ENCODE measurements at regions not wholly inside any gene's neighbourhood (a gene's known extent, or its start where the extent isn't known, plus 50 kb on each side); places are given as distances from the start of the nearest gene placed in this dataset.
"Not testable (repeated sequence)": the region's sequence is repeated elsewhere in the genome, so short reads cannot be mapped to it uniquely, and the experiment has no call there.

- POLR2A ChIA-PET (ENCODE audit: unreplicated experiment): no interaction called here
- no peak overlapping the region for H3K4me3 ChIP-seq
Measured at GRCh38 chr2:2645162-2645855, 314.2 kb upstream of the MYT1L start.

GRCh38 chr2:2644751-2645150 lies 313.7 kb upstream of the MYT1L start:
- H3K9me2 ChIP-seq (ENCODE audit: insufficient read depth); intact Hi-C loops (cut with micrococcal nuclease; ENCODE audit: unreplicated experiment); H3K4me1 ChIP-seq (replicated peaks; ENCODE audit: insufficient read depth); BruUV-seq (replicated peaks); H3K36me3 ChIP-seq (ENCODE audit: low read depth); H3K4me3 ChIP-seq; CTCF ChIA-PET; H3F3A ChIP-seq (ENCODE audit: insufficient read depth, low read depth); H3K9me3 ChIP-seq (ENCODE audit: insufficient read depth, low read depth); H3K4me2 ChIP-seq; POLR2A ChIA-PET (ENCODE audit: unreplicated experiment); H3K79me2 ChIP-seq (ENCODE audit: low read depth); H4K20me1 ChIP-seq (ENCODE audit: insufficient read depth); H3K27ac ChIP-seq; H2AFZ ChIP-seq; DNase-seq: not testable (repeated sequence)
- H3K27me3 ChIP-seq (ENCODE audit: insufficient read depth, low read depth): peaks cover 90% of the 10 kb centered on the region

More at GRCh38 chr2:2645162-2645855, 314.2 kb upstream of the MYT1L start:
- Histone ChIP-seq H3F3A (ENCODE audit: insufficient read depth, low read depth) (no peaks in the 10 kb centered on the region), H3K4me2 (no peak overlapping the region), H3K27me3 (ENCODE audit: insufficient read depth, low read depth) (peaks cover 87% of the 10 kb centered on the region), H4K20me1 (ENCODE audit: insufficient read depth) (0 out of 2 replicates have a peak, but pooled peaks cover 5% of the 10 kb centered on the region), H3K36me3 (ENCODE audit: low read depth) (no peaks in the 10 kb centered on the region), H2AFZ (no peak overlapping the region), H3K4me1 (replicated peaks; ENCODE audit: insufficient read depth) (no peaks in the 10 kb centered on the region), H3K79me2 (ENCODE audit: low read depth) (no peaks in the 10 kb centered on the region), H3K9me2 (ENCODE audit: insufficient read depth) (no peaks in the 10 kb centered on the region), H3K9me3 (ENCODE audit: insufficient read depth, low read depth) (no peaks in the 10 kb centered on the region), H3K27ac (no peak overlapping the region)
- no peak for TF ChIP-seq CTCF (conservative IDR thresholded peaks at IDR 0.05)
- intact Hi-C loops (cut with micrococcal nuclease; ENCODE audit: unreplicated experiment): no loop called here
- CTCF ChIA-PET: no interaction called here
- DNase-seq: no peak
- BruUV-seq (replicated peaks): no TSS peak

GRCh38 chr2:2644040-2644439 lies 313.0 kb upstream of the MYT1L start:
- no TSS peak for BruUV-seq (replicated peaks)
- no peaks in the 10 kb centered on the region for H3K36me3 ChIP-seq (ENCODE audit: low read depth)
- no peak overlapping the region for H3K27ac ChIP-seq
- H3K79me2 ChIP-seq (ENCODE audit: low read depth): no peaks in the 10 kb centered on the region
- H3F3A ChIP-seq (ENCODE audit: insufficient read depth, low read depth): no peaks in the 10 kb centered on the region
- H3K27me3 ChIP-seq (ENCODE audit: insufficient read depth, low read depth): peaks cover 90% of the 10 kb centered on the region
- no peaks in the 10 kb centered on the region for H3K9me3 ChIP-seq (ENCODE audit: insufficient read depth, low read depth)
- no peak overlapping the region for H3K4me3 ChIP-seq
- ChIA-PET CTCF (no interaction called here), POLR2A (ENCODE audit: unreplicated experiment) (no interaction called here)
- H2AFZ ChIP-seq: no peak overlapping the region
- TF ChIP-seq EZH2 (IDR thresholded peaks at IDR 0.05; ENCODE audit: low read depth): no peak
- no peak for TF ChIP-seq CTCF (conservative IDR thresholded peaks at IDR 0.05)
- intact Hi-C loops (cut with micrococcal nuclease; ENCODE audit: unreplicated experiment): no loop called here
- DNase-seq: no peak
- H4K20me1 ChIP-seq (ENCODE audit: insufficient read depth): 0 out of 2 replicates have a peak, but pooled peaks cover 5% of the 10 kb centered on the region
- no peak overlapping the region for H3K4me2 ChIP-seq
- H3K4me1 ChIP-seq (replicated peaks; ENCODE audit: insufficient read depth): no peaks in the 10 kb centered on the region
- no peaks in the 10 kb centered on the region for H3K9me2 ChIP-seq (ENCODE audit: insufficient read depth)

Measured in PC-9 (cell line).